Neural progenitor cell (in vitro differentiated cells): ENCODE measurements at regions not wholly inside any gene's neighbourhood (a gene's known extent, or its start where the extent isn't known, plus 50 kb on each side); places are given as distances from the start of the nearest gene placed in this dataset.

ENCODE experiments used
- DNase-seq: peaks from one replicate; pipeline ENCODE4 v3.0.0-alpha.2; 2016; ENCODE audit warnings: low spot score
- H2AFZ ChIP-seq: fragments of 200-600 bp; sonication (generic); replicated peaks from 2 replicates; pipeline ENCODE4 v1.6.1; 2016; ENCODE audit warnings: antibody characterized with exemption
- H3F3A ChIP-seq: fragments of 200-600 bp; sonication (generic); 2 replicates; pipeline ENCODE4 v1.6.1; 2016; ENCODE audit warnings: antibody characterized with exemption, low read depth
- H3K27ac ChIP-seq: fragments of 200-600 bp; sonication (generic); 2 replicates; pipeline ENCODE4 v1.5.1; 2016; ENCODE audit warnings: mild to moderate bottlenecking
- H3K27me3 ChIP-seq: fragments of 200-600 bp; sonication (generic); 2 replicates; pipeline ENCODE4 v1.6.1; 2016; ENCODE audit warnings: mild to moderate bottlenecking, moderate library complexity
- H3K36me3 ChIP-seq: fragments of 200-600 bp; sonication (generic); 2 replicates; pipeline ENCODE4 v1.5.1; 2016
- H3K4me1 ChIP-seq: fragments of 200-600 bp; sonication (generic); 2 replicates; pipeline ENCODE4 v1.6.1; 2016; ENCODE audit warnings: mixed run types
- H3K4me2 ChIP-seq: fragments of 200-600 bp; sonication (generic); 2 replicates; pipeline ENCODE4 v1.6.1; 2016
- H3K4me3 ChIP-seq: fragments of 200-600 bp; sonication (generic); 2 replicates; pipeline ENCODE4 v1.5.1; 2016
- H3K79me2 ChIP-seq: fragments of 200-600 bp; sonication (generic); 2 replicates; pipeline ENCODE4 v1.6.1; 2016; ENCODE audit warnings: low read depth
- H3K9ac ChIP-seq: fragments of 200-600 bp; sonication (generic); 2 replicates; pipeline ENCODE4 v1.6.1; 2016
- H3K9me3 ChIP-seq: fragments of 200-600 bp; sonication (generic); 2 replicates; pipeline ENCODE4 v1.5.1; 2016; ENCODE audit warnings: low read depth
- H4K20me1 ChIP-seq: fragments of 200-600 bp; sonication (generic); 2 replicates; pipeline ENCODE4 v1.6.1; 2016; ENCODE audit warnings: low read depth
- H3K27ac Mint-ChIP-seq: 3 replicates; pipeline ENCODE4 v1.8.0; 2021; ENCODE audit warnings: mixed read lengths
- H3K27me3 Mint-ChIP-seq: 2 replicates; pipeline ENCODE4 v1.8.0; 2022; ENCODE audit warnings: low read depth, mild to moderate bottlenecking, inconsistent platforms, moderate library complexity, mixed read lengths; ENCODE audit not compliant: insufficient read depth
- H3K36me3 Mint-ChIP-seq: 3 replicates; pipeline ENCODE4 v1.8.0; 2021; ENCODE audit warnings: mixed read lengths
- H3K4me1 Mint-ChIP-seq: 3 replicates; pipeline ENCODE4 v1.8.0; 2021; ENCODE audit warnings: mixed read lengths
- H3K4me3 Mint-ChIP-seq: 3 replicates; pipeline ENCODE4 v1.8.0; 2021; ENCODE audit warnings: mild to moderate bottlenecking, moderate library complexity, mixed read lengths
- H3K9me3 Mint-ChIP-seq: 3 replicates; pipeline ENCODE4 v1.8.0; 2020; ENCODE audit warnings: mixed read lengths
- EZH2 ChIP-seq: fragments of 200-600 bp; sonication (generic); IDR thresholded peaks from 2 replicates; pipeline ENCODE4 v1.6.1; 2017; ENCODE audit warnings: antibody characterized with exemption, mild to moderate bottlenecking, moderate library complexity
- EZH2phosphoT487 ChIP-seq: fragments of 200-600 bp; sonication (generic); IDR thresholded peaks from 2 replicates; pipeline ENCODE4 v1.6.1; 2017; ENCODE audit warnings: antibody characterized with exemption
- TF ChIP-seq, protein P1 (sequence below): fragments of 200-600 bp; sonication (generic); IDR thresholded peaks from 2 replicates; pipeline ENCODE4 v1.5.1; 2017; ENCODE audit warnings: antibody characterized with exemption, mild to moderate bottlenecking

DNA sequence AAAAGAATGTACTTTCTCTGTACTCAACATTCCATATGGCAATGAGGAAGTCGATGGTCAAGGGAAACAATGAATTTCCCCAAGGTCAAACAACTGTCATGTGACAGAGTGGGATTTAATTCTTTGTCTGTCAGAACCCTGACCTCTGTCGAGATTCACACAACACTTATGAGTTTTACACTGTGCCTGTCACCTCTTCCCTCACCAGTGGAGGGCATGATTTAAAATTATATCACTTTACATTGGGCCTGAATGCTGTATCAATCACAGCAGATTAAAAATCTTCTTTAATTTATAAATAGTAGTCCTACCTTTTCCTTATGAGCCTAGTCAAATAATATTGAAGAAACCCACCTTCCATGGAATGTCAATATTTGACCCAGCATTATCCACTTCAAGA is 276.7 kb downstream of the CDH10 start:
- H3K9me3 Mint-ChIP-seq = no peaks in the 10 kb centered on the region

DNA sequence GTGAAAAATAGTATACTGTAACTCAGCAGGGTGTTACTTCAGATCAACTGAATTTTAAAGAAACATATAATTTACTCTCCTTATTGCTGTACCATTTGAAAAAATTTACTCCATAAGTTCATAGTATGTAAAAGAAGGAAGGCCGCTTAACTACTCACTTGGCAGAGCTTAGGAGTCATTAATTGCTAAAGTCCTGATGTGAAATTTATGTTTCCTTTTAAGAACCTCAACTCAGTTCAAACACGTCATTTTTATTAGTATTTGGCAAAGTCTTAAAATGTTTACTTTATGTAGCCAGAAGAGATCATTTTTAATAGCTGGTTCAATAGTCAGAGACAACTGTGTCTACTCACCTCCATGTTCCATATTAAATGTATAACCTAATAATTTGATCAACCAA is 268.6 kb downstream of the CDH10 start:
- Histone ChIP-seq H4K20me1 (no peaks in the 10 kb centered on the region), H3K4me2 (no peak overlapping the region), H3K4me3 (no peak overlapping the region), H3K27me3 (no peaks in the 10 kb centered on the region), H3F3A (no peaks in the 10 kb centered on the region), H3K9ac (no peak overlapping the region), H3K79me2 (no peaks in the 10 kb centered on the region), H3K9me3 (no peaks in the 10 kb centered on the region), H3K27ac (no peak overlapping the region), H3K36me3 (no peaks in the 10 kb centered on the region), H2AFZ (no peak overlapping the region), H3K4me1 (no peaks in the 10 kb centered on the region)
- H3K4me1 Mint-ChIP-seq = no peaks in the 10 kb centered on the region
- H3K27me3 Mint-ChIP-seq = no peaks in the 10 kb centered on the region
- H3K36me3 Mint-ChIP-seq = no peaks in the 10 kb centered on the region
- no peak for DNase-seq
- no peaks in the 10 kb centered on the region for H3K9me3 Mint-ChIP-seq
- no peak overlapping the region for H3K27ac Mint-ChIP-seq
- no peak for TF ChIP-seq EZH2
- no peak for TF ChIP-seq EZH2phosphoT487
- TF ChIP-seq, protein P1, sequence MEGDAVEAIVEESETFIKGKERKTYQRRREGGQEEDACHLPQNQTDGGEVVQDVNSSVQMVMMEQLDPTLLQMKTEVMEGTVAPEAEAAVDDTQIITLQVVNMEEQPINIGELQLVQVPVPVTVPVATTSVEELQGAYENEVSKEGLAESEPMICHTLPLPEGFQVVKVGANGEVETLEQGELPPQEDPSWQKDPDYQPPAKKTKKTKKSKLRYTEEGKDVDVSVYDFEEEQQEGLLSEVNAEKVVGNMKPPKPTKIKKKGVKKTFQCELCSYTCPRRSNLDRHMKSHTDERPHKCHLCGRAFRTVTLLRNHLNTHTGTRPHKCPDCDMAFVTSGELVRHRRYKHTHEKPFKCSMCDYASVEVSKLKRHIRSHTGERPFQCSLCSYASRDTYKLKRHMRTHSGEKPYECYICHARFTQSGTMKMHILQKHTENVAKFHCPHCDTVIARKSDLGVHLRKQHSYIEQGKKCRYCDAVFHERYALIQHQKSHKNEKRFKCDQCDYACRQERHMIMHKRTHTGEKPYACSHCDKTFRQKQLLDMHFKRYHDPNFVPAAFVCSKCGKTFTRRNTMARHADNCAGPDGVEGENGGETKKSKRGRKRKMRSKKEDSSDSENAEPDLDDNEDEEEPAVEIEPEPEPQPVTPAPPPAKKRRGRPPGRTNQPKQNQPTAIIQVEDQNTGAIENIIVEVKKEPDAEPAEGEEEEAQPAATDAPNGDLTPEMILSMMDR = no peak
- no peak overlapping the region for H3K4me3 Mint-ChIP-seq

More for the DNA sequence above, 276.7 kb downstream of the CDH10 start:
- Histone ChIP-seq H3K4me2 (no peak overlapping the region), H3F3A (no peaks in the 10 kb centered on the region), H3K27ac (no peak overlapping the region), H3K27me3 (no peaks in the 10 kb centered on the region), H3K9me3 (no peaks in the 10 kb centered on the region), H4K20me1 (no peaks in the 10 kb centered on the region), H3K4me1 (no peaks in the 10 kb centered on the region), H2AFZ (no peak overlapping the region), H3K36me3 (no peaks in the 10 kb centered on the region), H3K4me3 (no peak overlapping the region), H3K9ac (no peak overlapping the region), H3K79me2 (no peaks in the 10 kb centered on the region)
- TF ChIP-seq, protein P1 = peak; percentile 22
- TF ChIP-seq EZH2phosphoT487 = no peak
- no peaks in the 10 kb centered on the region for H3K4me1 Mint-ChIP-seq
- no peaks in the 10 kb centered on the region for H3K27me3 Mint-ChIP-seq
- H3K4me3 Mint-ChIP-seq = no peak overlapping the region
- H3K27ac Mint-ChIP-seq = no peak overlapping the region
- no peak for DNase-seq
- no peaks in the 10 kb centered on the region for H3K36me3 Mint-ChIP-seq

DNA sequence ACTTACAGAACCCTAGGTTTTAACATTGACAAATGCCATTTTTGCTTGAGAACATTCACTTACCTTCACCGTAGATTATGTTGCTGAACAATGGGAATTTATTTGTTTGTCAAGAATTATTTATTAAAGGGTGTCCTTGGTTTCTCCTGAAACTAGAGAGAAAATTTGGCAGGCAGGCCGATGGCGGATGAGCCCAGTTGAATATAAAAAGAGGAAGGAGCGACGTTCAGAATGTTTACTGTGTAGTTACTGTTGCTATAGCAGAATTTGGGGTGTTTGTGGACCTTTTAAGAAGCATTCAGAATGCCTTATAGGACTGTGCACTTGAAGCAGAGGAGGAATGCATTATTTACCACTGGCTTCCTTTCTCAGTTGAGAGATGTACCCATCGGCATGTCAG is 268.2 kb downstream of the CDH10 start:
- H3K27ac ChIP-seq = no peak overlapping the region
- H3F3A ChIP-seq = no peaks in the 10 kb centered on the region
- no peaks in the 10 kb centered on the region for H3K27me3 ChIP-seq
- H2AFZ ChIP-seq = peak overlapping the region; percentile 50
- TF ChIP-seq EZH2phosphoT487 = no peak
- TF ChIP-seq, protein P1 = no peak
- no peak for TF ChIP-seq EZH2
- no peaks in the 10 kb centered on the region for H3K9me3 ChIP-seq
- H3K27me3 Mint-ChIP-seq = no peaks in the 10 kb centered on the region
- H4K20me1 ChIP-seq = no peaks in the 10 kb centered on the region
- H3K4me1 ChIP-seq = no peaks in the 10 kb centered on the region
- no peaks in the 10 kb centered on the region for H3K36me3 Mint-ChIP-seq
- DNase-seq = no peak
- no peaks in the 10 kb centered on the region for H3K36me3 ChIP-seq
- H3K4me2 ChIP-seq = no peak overlapping the region
- no peak overlapping the region for H3K9ac ChIP-seq
- H3K4me3 Mint-ChIP-seq = no peak overlapping the region
- H3K79me2 ChIP-seq = no peaks in the 10 kb centered on the region
- no peak overlapping the region for H3K4me3 ChIP-seq
- H3K9me3 Mint-ChIP-seq = no peaks in the 10 kb centered on the region
- H3K4me1 Mint-ChIP-seq = no peaks in the 10 kb centered on the region
- H3K27ac Mint-ChIP-seq = no peak overlapping the region
